Activated CD8-positive, alpha-beta T cell treated with anti-CD3 and anti-CD28 coated beads, Interleukin-2, amount 10 ng/mL, durations not matched to agents 7 days and 5 days (primary cell): ENCODE measurements at regions not wholly inside any gene's neighbourhood (a gene's known extent, or its start where the extent isn't known, plus 50 kb on each side); places are given as distances from the start of the nearest gene placed in this dataset.

Experiments
- ATAC-seq: fragments of 150-1000 bp; cut with Tn5 transposase; one replicate; pipeline ENCODE4 v1.10.0; 2021; ENCODE audit warnings: moderate library complexity
- CTCF ChIA-PET: fragments of 350-600 bp; sonication (Branson Sonifier 250); formaldehyde crosslinking; loops from one replicate; lab custom pipeline; 2021; ENCODE audit warnings: antibody characterized with exemption; lab: Charles Lee
- POLR2A ChIA-PET: fragments of 350-600 bp; sonication (Branson Sonifier 250); formaldehyde crosslinking; loops from one replicate; lab custom pipeline; 2021; ENCODE audit warnings: antibody characterized with exemption; lab: Charles Lee
- DNase-seq: peaks from one replicate; pipeline ENCODE4 v3.0.0-alpha.2; 2020
- H3K27ac Mint-ChIP-seq: one replicate; pipeline ENCODE4 v1.8.0; 2021; ENCODE audit warnings: mild to moderate bottlenecking, mixed read lengths
- H3K27me3 Mint-ChIP-seq: one replicate; pipeline ENCODE4 v1.8.0; 2021; ENCODE audit warnings: low read depth, mixed read lengths
- H3K36me3 Mint-ChIP-seq: one replicate; pipeline ENCODE4 v1.8.0; 2021; ENCODE audit warnings: low read depth, mixed read lengths
- H3K4me1 Mint-ChIP-seq: one replicate; pipeline ENCODE4 v1.8.0; 2021; ENCODE audit warnings: low read depth, mixed read lengths
- H3K4me3 Mint-ChIP-seq: one replicate; pipeline ENCODE4 v1.8.0; 2021; ENCODE audit warnings: mild to moderate bottlenecking, mixed read lengths
- H3K9me3 Mint-ChIP-seq: one replicate; pipeline ENCODE4 v1.8.0; 2022; ENCODE audit warnings: mixed read lengths; ENCODE audit not compliant: insufficient read depth

- no peaks in the 10 kb centered on the region for H3K4me1 Mint-ChIP-seq
- ChIA-PET POLR2A (no interaction called here), CTCF (no interaction called here)
- no peak overlapping the region for H3K4me3 Mint-ChIP-seq
- H3K9me3 Mint-ChIP-seq = no peaks in the 10 kb centered on the region
- peaks cover 3% of the 10 kb centered on the region for H3K27me3 Mint-ChIP-seq
- H3K36me3 Mint-ChIP-seq = no peaks in the 10 kb centered on the region
- no peak overlapping the region for H3K27ac Mint-ChIP-seq
- DNase-seq (no peak), ATAC-seq (no peak)
Measured at GRCh38 chr1:29946057-29946456, 709.7 kb downstream of the PTPRU start.

DNA sequence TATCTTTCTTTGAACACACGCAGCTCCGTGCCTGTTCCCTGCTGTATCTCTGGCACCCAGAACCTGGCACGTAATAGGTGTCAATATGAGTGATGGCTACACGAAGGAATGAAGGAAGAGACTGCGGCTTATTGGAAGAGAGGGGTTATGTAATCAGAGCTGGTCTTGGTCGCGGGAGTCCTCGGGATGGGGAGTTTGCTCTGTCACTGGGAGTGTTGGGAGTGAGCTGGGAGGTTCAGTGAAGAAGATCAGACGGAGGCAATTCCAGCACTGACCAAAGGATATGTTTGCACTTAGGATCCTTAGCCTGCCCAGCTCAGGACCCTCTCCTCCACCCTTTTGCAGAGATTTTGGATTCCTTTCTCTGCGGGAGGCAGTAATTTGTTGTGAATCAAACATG lies 709.1 kb downstream of the PTPRU start:
- ChIA-PET POLR2A (no interaction called here), CTCF (no interaction called here)
- Mint-ChIP-seq H3K36me3 (no peaks in the 10 kb centered on the region), H3K9me3 (no peaks in the 10 kb centered on the region), H3K27ac (no peak overlapping the region), H3K27me3 (peaks cover 3% of the 10 kb centered on the region), H3K4me3 (no peak overlapping the region), H3K4me1 (no peaks in the 10 kb centered on the region)
- ATAC-seq (no peak), DNase-seq (no peak)

- CTCF ChIA-PET = no interaction called here
Measured at GRCh38 chr1:29944253-29944905, 708.1 kb downstream of the PTPRU start.

GRCh38 chr1:29943034-29943433 lies 706.7 kb downstream of the PTPRU start:
- ChIA-PET CTCF (no interaction called here), POLR2A (no interaction called here)
- Mint-ChIP-seq H3K4me3 (no peak overlapping the region), H3K4me1 (no peaks in the 10 kb centered on the region), H3K27me3 (peaks cover 7% of the 10 kb centered on the region), H3K36me3 (no peaks in the 10 kb centered on the region), H3K9me3 (no peaks in the 10 kb centered on the region), H3K27ac (no peak overlapping the region)
- ATAC-seq (no peak), DNase-seq (no peak)

More at GRCh38 chr1:29944253-29944905, 708.1 kb downstream of the PTPRU start:
- ATAC-seq = no peak
- POLR2A ChIA-PET = no interaction called here
- Mint-ChIP-seq H3K4me3 (no peak overlapping the region), H3K4me1 (no peaks in the 10 kb centered on the region), H3K36me3 (no peaks in the 10 kb centered on the region), H3K9me3 (no peaks in the 10 kb centered on the region), H3K27ac (no peak overlapping the region), H3K27me3 (peaks cover 5% of the 10 kb centered on the region)
- no peak for DNase-seq

DNA sequence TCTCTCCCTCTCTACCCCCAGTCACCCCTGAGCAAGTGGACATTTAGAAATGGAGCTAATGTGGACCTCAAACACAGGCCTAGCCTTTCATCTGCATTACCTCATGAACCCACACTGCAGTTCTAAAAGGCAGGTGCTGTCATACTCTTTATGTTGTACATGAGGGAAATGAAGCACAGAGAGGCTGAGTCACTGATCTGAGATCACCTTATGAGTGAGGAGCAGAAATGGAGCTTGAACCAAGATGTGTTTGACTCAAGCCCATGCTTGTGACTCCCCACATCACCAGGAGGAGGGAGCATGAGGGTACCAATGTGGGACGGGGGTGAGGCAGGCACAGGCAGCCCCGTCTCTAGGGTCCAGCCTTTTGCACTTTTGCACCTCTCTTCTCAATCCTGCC lies 702.8 kb downstream of the PTPRU start:
- no peaks in the 10 kb centered on the region for H3K4me1 Mint-ChIP-seq
- H3K4me3 Mint-ChIP-seq = no peak overlapping the region
- no peak for DNase-seq
- ChIA-PET POLR2A (no interaction called here), CTCF (no interaction called here)
- no peak overlapping the region for H3K27ac Mint-ChIP-seq
- no peak for ATAC-seq
- H3K27me3 Mint-ChIP-seq = peaks cover 4% of the 10 kb centered on the region
- no peaks in the 10 kb centered on the region for H3K36me3 Mint-ChIP-seq
- no peaks in the 10 kb centered on the region for H3K9me3 Mint-ChIP-seq

DNA sequence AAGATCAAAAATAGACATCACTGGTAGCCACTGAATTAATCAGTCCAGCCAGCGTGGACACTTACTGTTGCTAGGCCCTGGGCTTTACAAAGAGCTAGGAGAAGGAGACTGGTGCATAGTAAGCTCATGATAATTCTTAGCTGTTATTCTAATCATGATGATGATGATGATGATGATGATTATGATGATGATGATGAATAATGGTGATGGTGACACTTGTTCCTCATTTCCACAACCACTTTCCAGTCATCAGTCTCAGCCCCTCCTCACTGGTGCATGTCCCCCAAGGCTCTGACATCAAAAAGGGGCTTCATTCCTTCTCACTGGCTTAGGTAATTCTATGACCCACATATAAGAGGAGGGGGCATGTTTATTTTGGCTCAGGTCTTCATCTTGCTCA lies 701.0 kb downstream of the PTPRU start:
- no peaks in the 10 kb centered on the region for H3K4me1 Mint-ChIP-seq
- CTCF ChIA-PET = no interaction called here
- no peak overlapping the region for H3K4me3 Mint-ChIP-seq
- H3K27ac Mint-ChIP-seq = no peak overlapping the region
- ATAC-seq (no peak), DNase-seq (no peak)
- H3K9me3 Mint-ChIP-seq = no peaks in the 10 kb centered on the region
- POLR2A ChIA-PET = interaction anchor here (1.1 kb wide), 1 partner anchor 21 kb away, joined by 3 read pairs; no protein-coding TSS in a partner anchor
- peaks cover 4% of the 10 kb centered on the region for H3K27me3 Mint-ChIP-seq
- H3K36me3 Mint-ChIP-seq = no peaks in the 10 kb centered on the region

GRCh38 chr1:29936031-29936544 lies 699.8 kb downstream of the PTPRU start:
- CTCF ChIA-PET = no interaction called here
- no peaks in the 10 kb centered on the region for H3K9me3 Mint-ChIP-seq
- no peak overlapping the region for H3K4me3 Mint-ChIP-seq
- H3K27ac Mint-ChIP-seq = no peak overlapping the region
- no peaks in the 10 kb centered on the region for H3K4me1 Mint-ChIP-seq
- DNase-seq (no peak), ATAC-seq (no peak)
- POLR2A ChIA-PET = no interaction called here
- H3K27me3 Mint-ChIP-seq = peaks cover 4% of the 10 kb centered on the region
- H3K36me3 Mint-ChIP-seq = no peaks in the 10 kb centered on the region

DNA sequence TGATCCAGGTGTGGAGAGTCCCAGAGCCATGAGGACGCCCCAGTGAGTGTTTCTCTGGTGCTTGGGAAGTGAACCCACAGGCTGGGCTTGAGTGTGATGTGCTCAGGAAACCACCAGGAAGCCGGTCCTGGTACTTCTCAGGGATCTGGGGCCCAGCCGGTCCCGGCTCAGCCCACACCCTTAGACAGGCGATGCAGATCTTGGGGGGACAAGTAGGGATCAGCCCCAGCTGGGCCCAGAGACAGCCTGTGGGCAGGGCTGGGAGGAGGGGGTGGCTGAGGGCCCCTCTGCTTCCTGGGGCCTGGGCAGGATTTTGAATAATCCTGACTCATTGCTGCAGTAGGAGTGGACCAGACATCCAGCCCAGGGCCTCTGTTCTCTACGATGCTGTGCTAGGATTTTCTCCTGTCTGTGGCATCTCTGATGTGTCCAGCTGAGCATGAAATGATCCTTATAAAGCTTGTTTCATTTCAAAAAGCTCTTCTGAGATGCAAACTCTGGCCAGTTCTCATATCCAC lies 698.0 kb downstream of the PTPRU start:
- POLR2A ChIA-PET = no interaction called here
- no peak for ATAC-seq
- CTCF ChIA-PET = no interaction called here

DNA sequence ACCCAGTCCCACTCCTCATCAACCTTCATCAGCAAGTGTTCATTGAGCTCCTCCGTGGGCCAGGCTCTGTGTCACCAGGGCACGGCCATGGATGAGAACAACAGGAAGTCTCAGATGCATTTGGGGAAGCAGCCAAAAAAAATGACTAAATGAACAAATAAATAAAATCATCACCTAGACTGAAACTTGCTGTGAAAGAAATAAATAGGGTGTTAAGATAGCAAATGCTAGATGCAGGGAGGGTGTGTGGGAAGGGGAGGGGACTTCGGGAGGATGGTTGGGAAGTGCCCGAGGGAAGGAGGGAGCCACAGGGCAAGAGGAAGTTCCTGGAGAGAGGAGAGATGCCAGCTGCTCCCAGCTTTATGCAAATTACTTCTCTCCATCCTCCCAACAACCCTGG lies 696.7 kb downstream of the PTPRU start:
- H3K27me3 Mint-ChIP-seq = no peaks in the 10 kb centered on the region
- H3K27ac Mint-ChIP-seq = no peak overlapping the region
- no peak overlapping the region for H3K4me3 Mint-ChIP-seq
- DNase-seq = no peak
- ChIA-PET POLR2A (no interaction called here), CTCF (no interaction called here)
- H3K36me3 Mint-ChIP-seq = no peaks in the 10 kb centered on the region
- ATAC-seq = no peak
- no peaks in the 10 kb centered on the region for H3K9me3 Mint-ChIP-seq
- no peaks in the 10 kb centered on the region for H3K4me1 Mint-ChIP-seq

More for the DNA sequence above, 698.0 kb downstream of the PTPRU start:
- no peaks in the 10 kb centered on the region for H3K4me1 Mint-ChIP-seq
- peaks cover 2% of the 10 kb centered on the region for H3K27me3 Mint-ChIP-seq
- H3K9me3 Mint-ChIP-seq = no peaks in the 10 kb centered on the region
- H3K4me3 Mint-ChIP-seq = no peak overlapping the region
- H3K27ac Mint-ChIP-seq = no peak overlapping the region
- no peaks in the 10 kb centered on the region for H3K36me3 Mint-ChIP-seq
- DNase-seq = no peak

- ChIA-PET CTCF (no interaction called here), POLR2A (no interaction called here)
- H3K9me3 Mint-ChIP-seq = no peaks in the 10 kb centered on the region
- H3K4me3 Mint-ChIP-seq = no peak overlapping the region
- H3K4me1 Mint-ChIP-seq = no peaks in the 10 kb centered on the region
- no peaks in the 10 kb centered on the region for H3K36me3 Mint-ChIP-seq
- H3K27ac Mint-ChIP-seq = no peak overlapping the region
- no peak for DNase-seq
- ATAC-seq = no peak
- no peaks in the 10 kb centered on the region for H3K27me3 Mint-ChIP-seq
Measured at GRCh38 chr1:29932626-29933025, 696.3 kb downstream of the PTPRU start.

DNA sequence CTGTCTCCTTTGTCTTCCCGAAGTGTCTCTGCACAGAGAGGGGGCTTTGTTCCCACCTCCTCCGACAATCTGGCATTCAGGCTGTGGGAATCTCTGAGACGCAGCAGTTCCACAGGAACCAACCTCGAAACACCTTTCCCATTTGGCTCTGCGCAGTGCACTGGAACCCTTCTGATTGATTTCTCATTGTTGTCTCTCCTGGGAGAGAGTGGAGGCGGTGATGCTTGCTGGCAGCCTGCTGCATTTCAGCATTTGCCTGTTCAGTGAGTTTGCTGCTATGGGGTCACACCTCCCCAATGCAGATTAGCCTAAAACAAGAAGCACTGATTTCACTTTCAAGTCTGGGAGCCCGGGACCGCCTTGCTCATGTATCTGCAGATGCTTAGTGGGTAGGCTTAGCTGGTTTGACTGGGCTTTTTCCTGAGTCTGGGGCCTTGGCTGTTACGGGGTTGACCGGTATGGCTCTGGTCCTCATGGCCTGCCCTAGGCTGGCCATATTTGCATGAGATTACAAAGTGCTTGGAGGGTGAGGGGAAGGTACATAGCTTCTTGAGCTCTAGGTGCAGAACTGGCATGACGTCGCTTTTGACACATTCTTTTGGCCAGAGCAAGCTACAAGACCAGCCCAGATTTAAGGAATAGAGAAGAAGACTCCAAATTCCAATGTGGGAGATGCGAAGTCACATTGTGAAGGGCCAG lies 695.3 kb downstream of the PTPRU start:
- no peak for DNase-seq
- Mint-ChIP-seq H3K27ac (no peak overlapping the region), H3K4me1 (no peaks in the 10 kb centered on the region), H3K9me3 (no peaks in the 10 kb centered on the region), H3K27me3 (no peaks in the 10 kb centered on the region), H3K4me3 (no peak overlapping the region), H3K36me3 (no peaks in the 10 kb centered on the region)
- ChIA-PET CTCF (no interaction called here), POLR2A (no interaction called here)
- no peak for ATAC-seq

- H3K27ac Mint-ChIP-seq = no peak overlapping the region
- ChIA-PET POLR2A (no interaction called here), CTCF (no interaction called here)
- H3K4me3 Mint-ChIP-seq = no peak overlapping the region
- H3K27me3 Mint-ChIP-seq = no peaks in the 10 kb centered on the region
- H3K4me1 Mint-ChIP-seq = no peaks in the 10 kb centered on the region
- no peak for DNase-seq
- H3K9me3 Mint-ChIP-seq = no peaks in the 10 kb centered on the region
- ATAC-seq = no peak
- H3K36me3 Mint-ChIP-seq = no peaks in the 10 kb centered on the region
Measured at GRCh38 chr1:29925058-29925457, 688.7 kb downstream of the PTPRU start.
